ENCODE measurements at regions not wholly inside any gene's neighbourhood (a gene's known extent, or its start where the extent isn't known, plus 50 kb on each side); places are given as distances from the start of the nearest gene placed in this dataset.

DNA sequence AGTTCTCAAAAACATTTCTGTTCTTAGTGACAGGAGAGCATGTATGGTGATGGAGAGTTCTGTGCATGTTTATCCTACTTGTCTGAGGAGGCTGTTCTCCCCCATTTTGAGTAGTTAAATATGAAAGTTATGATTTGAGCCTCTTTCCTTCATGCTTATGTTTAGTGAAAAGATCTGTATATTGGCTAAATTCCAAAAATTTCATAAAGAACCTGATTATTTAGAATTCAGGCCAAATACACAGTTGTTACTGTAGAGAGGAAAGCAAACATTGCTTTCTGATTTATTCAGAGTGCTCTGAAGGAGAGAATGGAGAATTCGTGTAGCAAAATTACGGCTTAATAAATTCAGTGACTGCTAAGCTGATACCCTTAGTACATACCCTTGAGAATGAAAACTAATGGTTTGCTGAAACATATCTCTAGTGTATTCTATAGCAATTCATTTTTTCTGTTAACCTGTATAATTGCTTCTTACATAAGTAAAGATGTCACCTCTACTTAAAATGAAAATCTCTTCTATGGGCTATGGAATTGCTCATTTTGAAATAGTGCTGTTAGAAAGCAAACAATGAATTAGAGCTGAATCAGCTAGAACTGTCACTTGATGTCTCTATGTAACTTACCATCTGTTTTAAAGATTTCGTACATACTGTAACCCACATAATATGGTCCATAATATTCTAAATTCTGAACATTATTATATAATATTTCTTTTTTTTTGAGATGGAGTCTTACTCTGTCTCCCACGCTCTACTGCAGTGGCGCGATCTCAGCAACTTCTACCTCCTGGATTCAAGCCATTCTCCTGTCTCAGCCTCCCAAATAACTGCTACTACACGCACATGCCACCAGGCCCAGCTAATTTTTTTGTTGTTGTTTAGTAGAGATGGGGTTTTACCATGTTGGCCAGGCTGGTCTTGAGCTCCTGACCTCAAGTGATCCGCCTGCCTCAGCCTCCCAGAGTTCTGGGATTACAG lies 417.0 kb upstream of the RGS6 start:
- H3K36me3 ChIP-seq (ENCODE audit: insufficient read depth, low read length): peaks cover 4% of the 10 kb centered on the region
- H2AFZ ChIP-seq (ENCODE audit: low read length, unreplicated experiment): no peak overlapping the region
- H3K27me3 ChIP-seq (ENCODE audit: insufficient read depth, low read length): no peaks in the 10 kb centered on the region
- H3K4me1 ChIP-seq (ENCODE audit: control insufficient read depth, insufficient read depth, low read length, unreplicated experiment): no peaks in the 10 kb centered on the region
- H3K27ac ChIP-seq (ENCODE audit: low read depth, low read length): no peak overlapping the region
- H3K4me3 ChIP-seq (ENCODE audit: low read depth, low read length): no peak overlapping the region
- H3K79me2 ChIP-seq (ENCODE audit: control insufficient read depth, insufficient read depth, low read length, unreplicated experiment): peaks cover 2% of the 10 kb centered on the region

DNA sequence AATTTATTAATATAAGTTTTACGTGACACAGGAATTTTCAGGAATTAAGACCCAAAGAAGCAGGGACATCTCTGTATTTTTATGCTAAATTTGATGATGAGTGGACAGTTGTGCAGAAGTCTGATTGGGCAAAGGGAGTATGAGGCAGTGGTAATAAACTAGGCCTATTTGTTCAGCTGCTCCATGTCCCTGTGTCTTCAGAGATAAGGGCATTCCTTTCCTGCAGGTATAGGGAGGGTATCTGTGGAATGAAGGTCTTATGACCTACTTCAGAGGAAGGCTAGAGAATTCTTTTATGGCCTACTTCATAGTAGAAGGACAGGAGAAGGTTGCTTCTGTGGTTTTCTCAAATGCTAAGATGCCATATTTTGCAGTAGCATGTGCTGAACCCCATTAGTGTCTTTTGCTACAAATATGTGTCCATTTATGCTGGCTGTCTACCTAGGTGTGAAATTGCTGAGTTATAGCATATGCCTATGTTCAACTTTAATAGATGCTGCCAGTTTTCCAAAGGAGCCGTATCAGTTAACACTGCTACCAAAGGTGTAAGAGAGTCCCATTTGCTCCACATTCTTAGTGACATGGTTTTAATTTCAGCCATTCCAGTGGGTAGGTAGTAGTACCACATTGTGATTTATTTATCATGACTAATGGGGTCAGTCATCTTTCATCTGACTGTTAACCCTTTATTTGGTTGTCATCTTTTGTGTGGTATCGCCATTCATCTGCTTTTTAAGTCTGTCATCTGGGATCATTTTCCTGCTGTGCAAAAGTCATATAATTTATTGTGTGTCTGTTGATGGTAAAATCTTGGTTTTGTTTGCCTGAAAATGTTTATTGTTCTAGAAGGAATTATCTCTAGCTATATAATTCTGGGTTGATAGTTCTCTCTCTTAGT lies 410.7 kb upstream of the RGS6 start:
- Histone ChIP-seq H3K79me2 (ENCODE audit: control insufficient read depth, insufficient read depth, low read length, unreplicated experiment) (peaks cover 26% of the 10 kb centered on the region), H3K4me1 (ENCODE audit: control insufficient read depth, insufficient read depth, low read length, unreplicated experiment) (peaks cover 15% of the 10 kb centered on the region), H3K27ac (ENCODE audit: low read depth, low read length) (no peak overlapping the region), H3K27me3 (ENCODE audit: insufficient read depth, low read length) (no peaks in the 10 kb centered on the region), H3K4me3 (ENCODE audit: low read depth, low read length) (no peak overlapping the region), H2AFZ (ENCODE audit: low read length, unreplicated experiment) (no peak overlapping the region), H3K36me3 (ENCODE audit: insufficient read depth, low read length) (no peaks in the 10 kb centered on the region)

GRCh38 chr14:71523630-71524319 lies 408.5 kb upstream of the RGS6 start:
- Histone ChIP-seq H3K36me3 (ENCODE audit: insufficient read depth, low read length) (no peaks in the 10 kb centered on the region), H3K27me3 (ENCODE audit: insufficient read depth, low read length) (no peaks in the 10 kb centered on the region), H2AFZ (ENCODE audit: low read length, unreplicated experiment) (peak overlapping the region; percentile 55), H3K4me3 (ENCODE audit: low read depth, low read length) (peak overlapping the region; percentile 15; the same call in 1 of the 2 replicates), H3K79me2 (ENCODE audit: control insufficient read depth, insufficient read depth, low read length, unreplicated experiment) (peaks cover 29% of the 10 kb centered on the region), H3K27ac (ENCODE audit: low read depth, low read length) (peak overlapping the region; percentile 32; the same call in 1 of the 2 replicates), H3K4me1 (ENCODE audit: control insufficient read depth, insufficient read depth, low read length, unreplicated experiment) (peaks cover 15% of the 10 kb centered on the region)

DNA sequence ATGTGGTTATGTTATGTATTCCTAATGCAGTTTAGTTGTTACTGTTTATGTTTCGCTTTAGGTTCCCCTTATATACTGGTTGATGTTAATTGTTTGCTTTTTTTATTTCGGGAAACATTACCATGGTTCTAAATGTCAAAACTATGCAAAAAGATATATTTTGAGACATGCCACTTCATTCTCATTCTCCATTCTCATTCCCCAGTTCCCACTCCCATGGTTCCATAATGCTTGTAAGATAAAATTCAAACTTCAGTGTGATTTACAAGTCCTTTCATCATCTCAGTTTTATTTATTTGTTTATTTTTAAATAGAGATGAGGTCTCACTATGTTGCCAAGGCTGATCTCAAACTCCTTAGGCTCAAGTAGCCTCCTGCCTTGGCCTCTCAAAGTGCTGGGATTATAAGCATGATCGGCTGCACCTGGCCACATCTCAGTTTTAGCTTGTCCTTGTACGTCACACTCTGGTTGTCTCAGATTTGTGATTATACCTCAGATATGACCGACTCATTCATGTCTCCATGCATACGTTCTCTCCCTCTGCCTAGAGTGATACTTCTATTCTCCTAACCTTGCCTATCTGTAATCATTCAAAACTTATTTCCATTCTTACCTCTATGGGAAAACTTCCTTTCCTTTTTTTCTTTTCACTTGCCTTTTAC lies 407.8 kb upstream of the RGS6 start:
- 0 out of 2 replicates have a peak overlapping the region, but pooled peaks have one; percentile 32 for H3K27ac ChIP-seq (ENCODE audit: low read depth, low read length)
- no peaks in the 10 kb centered on the region for H3K27me3 ChIP-seq (ENCODE audit: insufficient read depth, low read length)
- peaks cover 19% of the 10 kb centered on the region for H3K4me1 ChIP-seq (ENCODE audit: control insufficient read depth, insufficient read depth, low read length, unreplicated experiment)
- H3K36me3 ChIP-seq (ENCODE audit: insufficient read depth, low read length): no peaks in the 10 kb centered on the region
- peaks cover 29% of the 10 kb centered on the region for H3K79me2 ChIP-seq (ENCODE audit: control insufficient read depth, insufficient read depth, low read length, unreplicated experiment)
- H2AFZ ChIP-seq (ENCODE audit: low read length, unreplicated experiment): no peak overlapping the region
- H3K4me3 ChIP-seq (ENCODE audit: low read depth, low read length): no peak overlapping the region

DNA sequence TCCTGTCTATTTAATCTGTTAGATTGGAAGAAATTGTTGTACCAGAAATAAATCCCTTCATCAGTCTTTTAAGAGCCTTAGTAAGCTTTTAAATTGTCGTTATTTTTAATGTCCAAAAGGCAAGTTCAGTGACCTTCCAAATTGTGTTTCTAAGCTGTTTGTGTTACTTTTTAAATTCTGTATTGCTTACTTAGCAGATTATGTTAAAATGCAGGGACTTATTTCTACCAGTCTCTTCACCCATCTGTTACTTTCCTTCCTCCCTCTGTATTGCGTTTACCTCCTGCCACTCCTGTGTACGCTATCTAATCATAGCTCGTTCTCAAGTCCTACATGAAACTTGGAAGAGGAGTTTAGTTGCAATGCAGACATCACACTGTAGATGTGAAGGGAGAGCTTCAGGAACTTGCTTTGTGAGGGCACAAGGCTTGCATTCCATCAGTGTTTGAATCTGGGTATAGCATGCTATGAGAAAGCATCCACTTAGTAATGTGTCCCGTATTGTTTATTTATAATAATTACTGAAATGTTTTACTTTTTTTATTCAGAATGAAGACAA lies 406.5 kb upstream of the RGS6 start:
- no peak overlapping the region for H2AFZ ChIP-seq (ENCODE audit: low read length, unreplicated experiment)
- peaks cover 29% of the 10 kb centered on the region for H3K79me2 ChIP-seq (ENCODE audit: control insufficient read depth, insufficient read depth, low read length, unreplicated experiment)
- no peaks in the 10 kb centered on the region for H3K27me3 ChIP-seq (ENCODE audit: insufficient read depth, low read length)
- H3K36me3 ChIP-seq (ENCODE audit: insufficient read depth, low read length): peaks cover 6% of the 10 kb centered on the region
- H3K4me1 ChIP-seq (ENCODE audit: control insufficient read depth, insufficient read depth, low read length, unreplicated experiment): peaks cover 28% of the 10 kb centered on the region
- no peak overlapping the region for H3K27ac ChIP-seq (ENCODE audit: low read depth, low read length)
- no peak overlapping the region for H3K4me3 ChIP-seq (ENCODE audit: low read depth, low read length)

DNA sequence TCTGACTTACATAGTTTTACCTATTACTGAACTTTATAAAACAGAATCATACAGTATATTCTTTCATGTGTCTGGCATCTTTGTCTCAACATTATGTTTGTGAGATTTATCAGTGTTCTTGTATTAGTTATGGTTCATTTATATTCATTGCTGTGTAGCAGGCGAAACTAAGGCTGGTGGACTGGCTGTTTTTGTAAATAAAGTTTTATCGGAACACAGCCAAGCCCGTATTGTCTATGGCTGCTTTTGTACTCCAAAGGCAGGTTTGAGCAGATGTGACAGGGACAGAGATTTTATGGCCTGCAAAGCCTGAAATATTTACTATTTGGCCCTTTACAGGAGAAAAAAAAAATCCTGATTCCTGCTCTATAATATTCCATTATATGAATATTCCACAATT lies 405.8 kb upstream of the RGS6 start:
- Histone ChIP-seq H3K27ac (ENCODE audit: low read depth, low read length) (no peak overlapping the region), H3K27me3 (ENCODE audit: insufficient read depth, low read length) (no peaks in the 10 kb centered on the region), H3K4me3 (ENCODE audit: low read depth, low read length) (no peak overlapping the region), H3K4me1 (ENCODE audit: control insufficient read depth, insufficient read depth, low read length, unreplicated experiment) (peaks cover 26% of the 10 kb centered on the region), H3K36me3 (ENCODE audit: insufficient read depth, low read length) (peaks cover 9% of the 10 kb centered on the region), H3K79me2 (ENCODE audit: control insufficient read depth, insufficient read depth, low read length, unreplicated experiment) (peaks cover 28% of the 10 kb centered on the region), H2AFZ (ENCODE audit: low read length, unreplicated experiment) (no peak overlapping the region)

DNA sequence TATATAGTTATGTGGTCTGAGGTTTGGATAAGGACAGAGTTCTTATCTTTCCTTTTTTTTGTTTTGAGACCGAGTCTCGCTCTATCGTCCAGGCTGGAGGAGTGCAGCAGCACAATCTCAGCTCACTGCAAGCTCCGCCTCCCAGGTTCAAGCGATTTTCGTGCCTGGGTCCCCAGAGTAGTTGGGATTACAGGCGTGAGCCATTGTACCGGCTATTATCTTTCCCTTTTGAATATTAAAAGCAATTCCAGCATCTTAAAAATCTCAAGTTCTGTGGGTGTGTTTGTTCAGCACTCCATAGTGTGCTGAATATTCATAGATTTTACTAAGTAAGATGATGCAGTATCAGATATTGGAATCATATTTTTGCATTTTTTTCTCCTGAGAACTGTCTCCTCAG lies 404.4 kb upstream of the RGS6 start:
- Histone ChIP-seq H2AFZ (ENCODE audit: low read length, unreplicated experiment) (no peak overlapping the region), H3K27ac (ENCODE audit: low read depth, low read length) (no peak overlapping the region), H3K79me2 (ENCODE audit: control insufficient read depth, insufficient read depth, low read length, unreplicated experiment) (peaks cover 24% of the 10 kb centered on the region), H3K4me3 (ENCODE audit: low read depth, low read length) (no peak overlapping the region), H3K36me3 (ENCODE audit: insufficient read depth, low read length) (peaks cover 9% of the 10 kb centered on the region), H3K4me1 (ENCODE audit: control insufficient read depth, insufficient read depth, low read length, unreplicated experiment) (peaks cover 35% of the 10 kb centered on the region), H3K27me3 (ENCODE audit: insufficient read depth, low read length) (no peaks in the 10 kb centered on the region)

DNA sequence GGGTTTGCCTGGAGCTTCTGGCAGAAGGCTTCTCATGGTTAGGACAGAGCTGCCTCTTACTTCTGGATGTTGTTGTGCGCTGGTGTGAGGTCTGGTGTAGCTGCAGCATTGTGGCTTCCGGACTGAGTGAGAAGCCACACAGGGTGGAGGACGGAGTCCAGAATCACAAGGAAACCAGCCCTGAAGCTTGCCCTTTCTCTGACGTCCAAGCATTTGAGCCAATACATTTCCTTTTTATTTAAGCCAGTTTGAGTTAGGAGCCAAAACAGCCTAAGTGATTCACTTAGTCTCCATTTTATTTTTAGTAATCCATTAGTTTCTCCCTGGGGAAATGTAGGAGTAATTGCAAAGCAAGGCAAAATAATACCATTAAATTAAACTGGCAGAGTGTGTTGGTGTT lies 402.4 kb upstream of the RGS6 start:
- H3K4me1 ChIP-seq (ENCODE audit: control insufficient read depth, insufficient read depth, low read length, unreplicated experiment): peaks cover 34% of the 10 kb centered on the region
- H3K27me3 ChIP-seq (ENCODE audit: insufficient read depth, low read length): no peaks in the 10 kb centered on the region
- peaks cover 21% of the 10 kb centered on the region for H3K79me2 ChIP-seq (ENCODE audit: control insufficient read depth, insufficient read depth, low read length, unreplicated experiment)
- H3K27ac ChIP-seq (ENCODE audit: low read depth, low read length): peak overlapping the region; percentile 63
- H2AFZ ChIP-seq (ENCODE audit: low read length, unreplicated experiment): no peak overlapping the region
- H3K4me3 ChIP-seq (ENCODE audit: low read depth, low read length): peak overlapping the region; percentile 32; the same call in 1 of the 2 replicates
- H3K36me3 ChIP-seq (ENCODE audit: insufficient read depth, low read length): peaks cover 13% of the 10 kb centered on the region

DNA sequence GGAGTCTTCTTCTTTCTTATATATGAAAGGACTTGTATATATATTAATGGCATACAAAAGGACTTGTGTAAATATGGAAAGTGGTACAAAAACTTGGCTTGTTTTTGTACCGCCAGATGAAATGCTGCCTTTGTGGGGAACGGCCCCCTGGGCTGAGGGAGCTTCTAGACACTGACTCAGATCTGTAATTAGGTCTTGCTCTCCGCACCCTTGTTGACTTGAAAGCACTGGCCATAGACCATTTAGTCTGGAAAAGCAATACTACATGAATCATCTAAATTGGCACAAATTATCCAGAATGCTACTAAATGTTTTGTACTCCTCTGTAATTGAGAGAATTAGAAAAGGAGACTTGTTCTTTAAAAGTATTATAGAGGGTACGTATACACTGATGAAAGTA lies 399.9 kb upstream of the RGS6 start:
- Histone ChIP-seq H3K4me3 (ENCODE audit: low read depth, low read length) (peak overlapping the region; percentile 50), H3K4me1 (ENCODE audit: control insufficient read depth, insufficient read depth, low read length, unreplicated experiment) (peaks cover 46% of the 10 kb centered on the region), H3K79me2 (ENCODE audit: control insufficient read depth, insufficient read depth, low read length, unreplicated experiment) (peaks cover 21% of the 10 kb centered on the region), H3K27ac (ENCODE audit: low read depth, low read length) (peak overlapping the region; percentile 65), H3K36me3 (ENCODE audit: insufficient read depth, low read length) (peaks cover 13% of the 10 kb centered on the region), H2AFZ (ENCODE audit: low read length, unreplicated experiment) (peak overlapping the region; percentile 25), H3K27me3 (ENCODE audit: insufficient read depth, low read length) (no peaks in the 10 kb centered on the region)

Measured in ACC112 (cell line).